GM12878 (cell line): ENCODE measurements at regions not wholly inside any gene's neighbourhood (a gene's known extent, or its start where the extent isn't known, plus 50 kb on each side); places are given as distances from the start of the nearest gene placed in this dataset.

Source experiments
- ATAC-seq: fragments of 200-7000 bp; cut with Tn5 transposase; 3 replicates; pipeline ENCODE4 v1.9.1; 2020; ENCODE audit warnings: mild to moderate bottlenecking, moderate library complexity
- BruUV-seq: library from RNA; stranded (reverse); fragments of 400-500 nt; replicated peaks from 2 replicates; lab custom pipeline; 2021; lab: Mats Ljungman, UMichigan
- CTCF ChIA-PET: fragments of 300-600 bp; sonication (Branson Sonifier 250); formaldehyde crosslinking; extraction: SDS; loops from one replicate; lab custom pipeline; 2021; ENCODE audit warnings: inconsistent platforms; lab: Yijun Ruan, JAX
- POLR2A ChIA-PET: fragments of 350-600 bp; formaldehyde crosslinking; extraction: SDS; loops from one replicate; lab custom pipeline; 2021; ENCODE audit warnings: inconsistent platforms; lab: Charles Lee
- RAD21 ChIA-PET: fragments of 300-600 bp; sonication (Branson Sonifier 250); formaldehyde crosslinking; loops from one replicate; lab custom pipeline; 2023; ENCODE audit warnings: antibody characterized with exemption; ENCODE audit not compliant: unreplicated experiment; lab: Charles Lee
- SMC1A ChIA-PET: fragments of 300-600 bp; sonication (Branson Sonifier 250); formaldehyde crosslinking; loops from one replicate; lab custom pipeline; 2023; ENCODE audit not compliant: unreplicated experiment, uncharacterized antibody; lab: Charles Lee
- DNase-seq: peaks from one replicate; pipeline ENCODE4 v3.0.0-alpha.2; 2011; ENCODE audit warnings: low read depth, low spot score
- FAIRE-seq: peaks from 3 replicates; lab custom pipeline; 2011; peaks lifted over from hg19 to GRCh38; lab: Jason Lieb, UNC
- H2AFZ ChIP-seq: 2 replicates; pipeline ENCODE4 v1.6.0; 2011; ENCODE audit warnings: low read depth, low read length, control low read depth; ENCODE audit not compliant: control insufficient read depth
- H3K27ac ChIP-seq: 2 replicates; pipeline ENCODE4 v1.5.1; 2011; ENCODE audit warnings: control low read depth; ENCODE audit not compliant: control insufficient read depth, insufficient read depth
- H3K27me3 ChIP-seq, 2 experiments: replicated peaks in 1 of 2; 2 replicates each; pipeline versions ENCODE4 v1.6.0 to v1.6.1; 2011; ENCODE audit warnings: low read length in 1 of 2; ENCODE audit not compliant: control insufficient read depth in 2 of 2, insufficient read depth in 2 of 2
- H3K36me3 ChIP-seq, 2 experiments: 2 replicates each; pipeline ENCODE4 v1.5.1; 2011; ENCODE audit warnings: low read length in 1 of 2; ENCODE audit not compliant: control insufficient read depth in 2 of 2, insufficient read depth in 2 of 2
- H3K4me1 ChIP-seq: 2 replicates; pipeline ENCODE4 v1.6.1; 2011; ENCODE audit warnings: mild to moderate bottlenecking, low read length, moderate library complexity, mixed read lengths; ENCODE audit not compliant: control insufficient read depth, insufficient read depth
- H3K4me2 ChIP-seq: 2 replicates; pipeline ENCODE4 v1.6.0; 2011; ENCODE audit warnings: control low read depth; ENCODE audit not compliant: control insufficient read depth, insufficient read depth
- H3K4me3 ChIP-seq: fragments of 200-600 bp; sonication (generic); 2 replicates; pipeline ENCODE4 v1.5.1; 2016
- H3K79me2 ChIP-seq: 2 replicates; pipeline ENCODE4 v1.6.0; 2011; ENCODE audit warnings: low read length; ENCODE audit not compliant: control insufficient read depth, insufficient read depth
- H3K9ac ChIP-seq: 2 replicates; pipeline ENCODE4 v1.8.0; 2011; ENCODE audit warnings: low read length, control low read depth, mixed read lengths; ENCODE audit not compliant: control insufficient read depth, insufficient read depth
- H3K9me3 ChIP-seq: replicated peaks from 3 replicates; pipeline ENCODE4 v1.5.1; 2011; ENCODE audit warnings: mild to moderate bottlenecking, low read length; ENCODE audit not compliant: control insufficient read depth, insufficient read depth
- H4K20me1 ChIP-seq: 2 replicates; pipeline ENCODE4 v1.6.0; 2011; ENCODE audit not compliant: control insufficient read depth, insufficient read depth
- ASH2L ChIP-seq: fragments of 300-600, 200-600 bp; sonication (generic); IDR thresholded peaks from 2 replicates; pipeline ENCODE4 v1.6.1; 2017; ENCODE audit warnings: low read depth, mild to moderate bottlenecking, borderline replicate concordance
- BHLHE40 ChIP-seq, 2 experiments: fragments of 450-650 bp in 1 of 2; IDR thresholded peaks; 2 replicates each; pipeline ENCODE4 v1.6.1; 2011 to 2017; ENCODE audit warnings: low read depth in 2 of 2, borderline replicate concordance in 1 of 2, improper control_type of control experiment in 1 of 2, low read length in 1 of 2, mild to moderate bottlenecking in 1 of 2
- CHD1 ChIP-seq: IDR thresholded peaks from 2 replicates; pipeline ENCODE4 v1.6.1; 2012; ENCODE audit warnings: low read depth, low read length, improper control_type of control experiment
- CHD2 ChIP-seq: IDR thresholded peaks from 2 replicates; pipeline ENCODE4 v1.6.1; 2011; ENCODE audit warnings: low read depth, low read length, improper control_type of control experiment, borderline replicate concordance
- DPF2 ChIP-seq: fragments of 450-650 bp; IDR thresholded peaks from 2 replicates; pipeline ENCODE4 v1.6.1; 2017; ENCODE audit warnings: mild to moderate bottlenecking
- ETV6 ChIP-seq, 2 experiments: fragments of 450-650 bp in 1 of 2; IDR thresholded peaks in 1 of 2; conservative IDR thresholded peaks in 1 of 2; 2 replicates each; pipeline ENCODE4 v1.6.1; 2014; ENCODE audit warnings: antibody characterized with exemption in 1 of 2, borderline replicate concordance in 1 of 2, low read depth in 1 of 2, mild to moderate bottlenecking in 1 of 2, moderate library complexity in 1 of 2
- KDM1A ChIP-seq: fragments of 200-600 bp; sonication (generic); IDR thresholded peaks from 2 replicates; pipeline ENCODE4 v1.6.1; 2016; ENCODE audit warnings: borderline replicate concordance
- NKRF ChIP-seq: fragments of 450-650 bp; conservative IDR thresholded peaks from 2 replicates; pipeline ENCODE4 v1.6.1; 2017; ENCODE audit warnings: mild to moderate bottlenecking, moderate library complexity
- PML ChIP-seq: IDR thresholded peaks from 2 replicates; pipeline ENCODE4 v1.6.1; 2012; ENCODE audit warnings: low read length, inconsistent platforms
- POLR2A ChIP-seq: IDR thresholded peaks from 2 replicates; pipeline ENCODE4 v1.6.1; 2011; ENCODE audit warnings: low read depth, mild to moderate bottlenecking, low read length
- RELB ChIP-seq: fragments of 450-650 bp; IDR thresholded peaks from 2 replicates; pipeline ENCODE4 v1.6.1; 2017; ENCODE audit warnings: low read depth, mild to moderate bottlenecking, moderate library complexity
- SIN3A ChIP-seq: IDR thresholded peaks from 2 replicates; pipeline ENCODE4 v1.6.1; 2012; ENCODE audit warnings: low read depth, low read length, improper control_type of control experiment
- SMC3 ChIP-seq: IDR thresholded peaks from 2 replicates; pipeline ENCODE4 v1.6.1; 2011; ENCODE audit warnings: low read length, improper control_type of control experiment, borderline replicate concordance
- TARDBP ChIP-seq: IDR thresholded peaks from 2 replicates; pipeline ENCODE4 v1.6.1; 2016; ENCODE audit warnings: borderline replicate concordance
- WGBS: methylation state at CpG from one replicate; pipeline ENCODE4 v1.1.6; 2016; ENCODE audit warnings: low lambda C conversion rate; ENCODE audit not compliant: insufficient replicate concordance, insufficient coverage; ENCODE audit errors: missing lambda C conversion rate; 5-methylcytosine and 5-hydroxymethylcytosine counted together
- in situ Hi-C: fragments of 300-500 bp; cut with MboI; formaldehyde crosslinking; loops from 9 replicates; pipeline ENCODE4 v1.14.3; 2018; ENCODE audit warnings: mixed read lengths
- intact Hi-C: fragments of 100-400 bp; cut with micrococcal nuclease; formaldehyde crosslinking; loops from one replicate; pipeline ENCODE4 v1.14.2; 2022; ENCODE audit not compliant: unreplicated experiment

GRCh38 chr7:125465527-125465926 is 535.9 kb upstream of the POT1 start:
- H3K4me3 ChIP-seq: no peak overlapping the region
- SMC1A ChIA-PET: interaction anchor here (1.2 to 1.6 kb wide), 3 partner anchors 8 to 25 kb away, joined by 3 to 5 read pairs (median 3); no protein-coding TSS in a partner anchor
- RAD21 ChIA-PET: no interaction called here
- H3K4me1 ChIP-seq: no peaks in the 10 kb centered on the region
- no peaks in the 10 kb centered on the region for H3K36me3 ChIP-seq
- no peaks in the 10 kb centered on the region for H3K27me3 ChIP-seq
- no peaks in the 10 kb centered on the region for H3K79me2 ChIP-seq
- ATAC-seq: no peak
- H2AFZ ChIP-seq: no peak overlapping the region
- in situ Hi-C loops: no loop called here
- H3K4me2 ChIP-seq: no peak overlapping the region
- no peaks in the 10 kb centered on the region for H3K9me3 ChIP-seq
- intact Hi-C loops: no loop called here
- CTCF ChIA-PET: no interaction called here
- TF ChIP-seq CHD1: no peak
- no peak for TF ChIP-seq SMC3
- no peak for TF ChIP-seq POLR2A
- no peak for TF ChIP-seq ASH2L
- TF ChIP-seq PML: no peak
- no peak for TF ChIP-seq ETV6 (conservative IDR thresholded peaks at IDR 0.05 in 1 of 2, IDR thresholded peaks at IDR 0.05 in 1 of 2; ENCODE audit: borderline replicate concordance in 1 of 2, low read depth in 1 of 2)
- no peak for TF ChIP-seq DPF2
- TF ChIP-seq KDM1A: no peak
- no peak for TF ChIP-seq NKRF
- TF ChIP-seq CHD2: no peak
- TF ChIP-seq SIN3A: no peak
- TF ChIP-seq TARDBP: no peak
- TF ChIP-seq RELB: no peak
- no peak for TF ChIP-seq BHLHE40 (IDR thresholded peaks at IDR 0.05; ENCODE audit: borderline replicate concordance in 1 of 2, low read depth in 2 of 2, low read length in 1 of 2)
- TF ChIP-seq, all 136 proteins: peak for 0
- DNase-seq (no peak), FAIRE-seq (no peak)
- no peak overlapping the region for H3K27ac ChIP-seq
- H4K20me1 ChIP-seq: no peaks in the 10 kb centered on the region
- WGBS: 0% methylated on average over 3 of the region's 3 CpGs
- POLR2A ChIA-PET: no interaction called here
- no TSS peak for BruUV-seq
- H3K9ac ChIP-seq: no peak overlapping the region
